HCT116 (cell line): ENCODE measurements at regions not wholly inside any gene's neighbourhood (a gene's known extent, or its start where the extent isn't known, plus 50 kb on each side); places are given as distances from the start of the nearest gene placed in this dataset.

Experiments used
- EZH2 ChIP-seq: fragments of 200-600 bp; sonication (generic); IDR thresholded peaks from 2 replicates; pipeline ENCODE4 v1.6.1; 2017; ENCODE audit warnings: antibody characterized with exemption, mixed run types
- POLR2A ChIP-seq: IDR thresholded peaks from 2 replicates; pipeline ENCODE4 v1.7.0; 2011; ENCODE audit warnings: borderline replicate concordance; ENCODE audit not compliant: insufficient read depth, insufficient read length; ENCODE audit errors: extremely low read depth

DNA sequence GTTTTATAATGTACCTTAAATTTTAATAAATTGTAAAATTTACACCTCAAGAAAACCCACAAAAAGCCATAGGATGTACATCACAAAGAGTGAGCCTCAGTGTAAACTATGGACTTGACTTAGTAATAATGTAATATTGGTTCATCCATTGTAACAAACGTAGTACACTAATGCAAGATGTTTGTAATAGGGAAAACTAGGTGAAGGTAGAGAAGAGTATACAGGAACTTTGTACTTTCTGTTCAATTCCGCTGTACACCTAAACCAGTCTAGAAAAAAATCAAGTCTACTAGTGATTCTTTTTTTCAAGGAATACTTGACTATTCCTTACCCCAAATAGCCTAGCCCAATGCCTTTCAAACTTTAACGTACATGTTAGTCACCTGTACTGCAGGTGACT, 222.3 kb upstream of the FGGY start:
- TF ChIP-seq POLR2A (no peak), EZH2 (no peak)
